Activated CD4-positive, alpha-beta T cell treated with anti-CD3 and anti-CD28 coated beads, Interleukin-2, amount 10 ng/mL, durations not matched to agents 7 days and 5 days (primary cell): ENCODE measurements at regions not wholly inside any gene's neighbourhood (a gene's known extent, or its start where the extent isn't known, plus 50 kb on each side); places are given as distances from the start of the nearest gene placed in this dataset.

Experiments
- CTCF ChIA-PET: fragments of 350-600 bp; sonication (Branson Sonifier 250); formaldehyde crosslinking; loops from one replicate; lab custom pipeline; 2021; ENCODE audit warnings: antibody characterized with exemption; lab: Charles Lee
- POLR2A ChIA-PET: fragments of 350-600 bp; sonication (Branson Sonifier 250); formaldehyde crosslinking; loops from one replicate; lab custom pipeline; 2021; ENCODE audit warnings: antibody characterized with exemption; lab: Charles Lee
- DNase-seq: peaks from one replicate; pipeline ENCODE4 v3.0.0-alpha.2; 2020
- H3K27ac Mint-ChIP-seq: one replicate; pipeline ENCODE4 v1.8.0; 2021; ENCODE audit warnings: mild to moderate bottlenecking, moderate library complexity, mixed read lengths
- H3K27me3 Mint-ChIP-seq: one replicate; pipeline ENCODE4 v1.8.0; 2021; ENCODE audit warnings: mixed read lengths
- H3K36me3 Mint-ChIP-seq: one replicate; pipeline ENCODE4 v1.8.0; 2021; ENCODE audit warnings: low read depth, mixed read lengths
- H3K4me1 Mint-ChIP-seq: one replicate; pipeline ENCODE4 v1.8.0; 2021; ENCODE audit warnings: mixed read lengths
- H3K4me3 Mint-ChIP-seq: one replicate; pipeline ENCODE4 v1.8.0; 2021; ENCODE audit warnings: mild to moderate bottlenecking, moderate library complexity, mixed read lengths
- H3K9me3 Mint-ChIP-seq: one replicate; pipeline ENCODE4 v1.8.0; 2021; ENCODE audit warnings: mixed read lengths

GRCh38 chr5:173518856-173519255, 97.6 kb downstream of the BOD1 start:
- POLR2A ChIA-PET: no interaction called here
- Mint-ChIP-seq H3K4me3 (no peak overlapping the region), H3K27me3 (peaks cover 20% of the 10 kb centered on the region), H3K4me1 (no peaks in the 10 kb centered on the region), H3K9me3 (no peaks in the 10 kb centered on the region), H3K27ac (no peak overlapping the region), H3K36me3 (no peaks in the 10 kb centered on the region)
- DNase-seq: no peak
- CTCF ChIA-PET: no interaction called here

GRCh38 chr5:173517648-173518047, 98.8 kb downstream of the BOD1 start:
- H3K4me1 Mint-ChIP-seq: peaks cover 5% of the 10 kb centered on the region
- CTCF ChIA-PET: no interaction called here
- H3K4me3 Mint-ChIP-seq: no peak overlapping the region
- H3K27me3 Mint-ChIP-seq: peaks cover 29% of the 10 kb centered on the region
- H3K27ac Mint-ChIP-seq: no peak overlapping the region
- no peaks in the 10 kb centered on the region for H3K9me3 Mint-ChIP-seq
- DNase-seq: no peak
- H3K36me3 Mint-ChIP-seq: no peaks in the 10 kb centered on the region
- POLR2A ChIA-PET: no interaction called here

- Mint-ChIP-seq H3K36me3 (no peaks in the 10 kb centered on the region), H3K27ac (no peak overlapping the region), H3K27me3 (peaks cover 34% of the 10 kb centered on the region), H3K9me3 (peaks cover 2% of the 10 kb centered on the region), H3K4me1 (peaks cover 7% of the 10 kb centered on the region), H3K4me3 (no peak overlapping the region)
- ChIA-PET CTCF (interaction anchor here (0.9 to 1.2 kb wide), 2 partner anchors 18 to 206 kb away, joined by 3 read pairs; no protein-coding TSS in a partner anchor), POLR2A (no interaction called here)
- DNase-seq: no peak
These were observed 100.9 kb downstream of the BOD1 start for GRCh38 chr5:173515526-173515925.

DNA sequence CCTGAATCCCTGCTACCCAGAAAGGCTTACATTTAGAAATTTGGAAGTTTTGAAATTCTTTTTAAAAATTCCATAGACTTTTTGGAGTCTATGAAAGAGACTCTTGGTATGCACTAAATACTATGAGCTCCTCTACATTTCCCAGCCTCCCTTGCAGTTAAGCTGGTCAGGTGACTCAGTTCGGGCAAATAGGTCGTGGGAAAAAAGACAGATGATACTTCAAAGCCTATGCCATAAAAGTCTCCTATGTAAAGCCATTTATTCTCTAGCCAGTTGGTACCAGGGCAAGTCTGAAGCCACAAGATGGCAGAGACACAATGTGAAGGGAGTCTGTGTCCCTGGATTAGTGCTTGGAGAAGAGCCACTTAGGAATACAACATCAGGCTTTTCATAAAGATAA, 101.8 kb downstream of the BOD1 start:
- no peak for DNase-seq
- ChIA-PET POLR2A (no interaction called here), CTCF (no interaction called here)
- H3K4me3 Mint-ChIP-seq: no peak overlapping the region
- H3K4me1 Mint-ChIP-seq: peaks cover 7% of the 10 kb centered on the region
- peaks cover 2% of the 10 kb centered on the region for H3K9me3 Mint-ChIP-seq
- H3K36me3 Mint-ChIP-seq: no peaks in the 10 kb centered on the region
- H3K27ac Mint-ChIP-seq: no peak overlapping the region
- peaks cover 33% of the 10 kb centered on the region for H3K27me3 Mint-ChIP-seq

GRCh38 chr5:173513521-173513991, 102.9 kb downstream of the BOD1 start:
- Mint-ChIP-seq H3K27me3 (peaks cover 29% of the 10 kb centered on the region), H3K4me3 (no peak overlapping the region), H3K9me3 (peaks cover 2% of the 10 kb centered on the region), H3K4me1 (peaks cover 7% of the 10 kb centered on the region), H3K36me3 (no peaks in the 10 kb centered on the region), H3K27ac (no peak overlapping the region)
- no peak for DNase-seq
- ChIA-PET POLR2A (no interaction called here), CTCF (no interaction called here)

DNA sequence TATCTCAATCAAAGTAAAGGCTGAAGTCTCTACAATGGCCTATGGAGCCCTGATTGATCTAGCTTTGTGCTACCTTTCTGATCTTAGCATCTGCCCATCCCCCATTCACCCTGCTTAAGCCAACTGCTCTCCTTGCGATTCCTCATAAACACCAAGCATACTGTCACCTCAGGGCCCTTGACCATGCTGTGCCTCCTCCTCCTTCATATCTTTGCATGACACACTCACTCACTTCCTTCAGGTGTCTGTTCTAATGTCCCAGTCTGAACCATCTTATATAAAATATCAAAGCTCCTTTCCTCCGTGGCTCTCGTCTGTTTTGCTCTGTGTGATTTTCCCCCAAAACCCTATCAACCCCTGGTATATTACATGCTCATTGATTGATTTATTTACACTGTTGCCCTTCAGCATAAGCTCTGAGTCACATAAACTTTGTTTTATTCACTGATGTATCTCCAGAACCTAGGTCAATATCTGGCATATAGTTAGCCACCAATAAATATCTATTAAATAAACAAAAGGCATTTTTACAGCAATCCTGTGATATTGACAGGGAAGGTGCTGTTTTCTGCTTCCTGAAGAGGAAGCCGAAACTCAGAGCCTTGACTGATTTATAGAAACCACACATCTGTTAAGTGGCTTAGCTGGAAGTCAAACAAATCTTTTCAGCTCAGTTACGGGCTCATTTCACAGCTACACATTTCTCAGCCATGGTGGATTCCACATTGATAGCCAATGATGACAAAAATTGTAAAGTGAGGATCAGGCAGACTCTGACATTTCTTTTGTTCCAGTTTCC, 103.6 kb downstream of the BOD1 start:
- Mint-ChIP-seq H3K27ac (no peak overlapping the region), H3K9me3 (peaks cover 2% of the 10 kb centered on the region), H3K4me1 (peaks cover 7% of the 10 kb centered on the region), H3K4me3 (no peak overlapping the region), H3K27me3 (peaks cover 27% of the 10 kb centered on the region), H3K36me3 (no peaks in the 10 kb centered on the region)
- CTCF ChIA-PET: no interaction called here
- DNase-seq: no peak
- POLR2A ChIA-PET: no interaction called here

DNA sequence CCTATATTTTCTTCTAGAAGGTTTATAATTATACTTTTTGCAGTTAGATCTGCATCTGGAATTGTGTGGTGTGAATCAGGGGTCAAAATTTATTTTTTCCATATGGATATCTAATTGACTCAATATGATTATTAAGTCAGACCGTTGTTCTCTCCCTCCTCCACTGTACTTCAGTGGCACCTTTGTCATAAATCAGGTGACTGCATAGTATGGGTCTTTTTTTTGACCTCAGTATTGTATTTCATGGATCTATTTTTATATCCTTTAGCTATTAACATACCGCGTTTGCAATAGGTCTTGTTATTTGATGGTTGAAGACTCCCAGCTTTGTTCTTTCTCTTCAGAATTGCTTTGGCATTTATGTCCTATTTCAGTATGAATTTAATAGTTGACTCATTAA, 107.4 kb downstream of the BOD1 start:
- no peak for DNase-seq
- Mint-ChIP-seq H3K27me3 (peaks cover 23% of the 10 kb centered on the region), H3K27ac (no peak overlapping the region), H3K4me1 (peaks cover 7% of the 10 kb centered on the region), H3K9me3 (peaks cover 2% of the 10 kb centered on the region), H3K4me3 (no peak overlapping the region), H3K36me3 (no peaks in the 10 kb centered on the region)
- CTCF ChIA-PET: interaction anchor here (0.6 kb wide), 1 partner anchor 1102 kb away, joined by 3 read pairs; no protein-coding TSS in a partner anchor
- POLR2A ChIA-PET: no interaction called here

- H3K9me3 Mint-ChIP-seq: peaks cover 3% of the 10 kb centered on the region
- ChIA-PET CTCF (no interaction called here), POLR2A (no interaction called here)
- H3K4me3 Mint-ChIP-seq: no peak overlapping the region
- peaks cover 10% of the 10 kb centered on the region for H3K27me3 Mint-ChIP-seq
- no peaks in the 10 kb centered on the region for H3K4me1 Mint-ChIP-seq
- no peaks in the 10 kb centered on the region for H3K36me3 Mint-ChIP-seq
- no peak overlapping the region for H3K27ac Mint-ChIP-seq
- DNase-seq: no peak
These were observed 109.3 kb downstream of the BOD1 start for GRCh38 chr5:173507171-173507570.

- no peak overlapping the region for H3K27ac Mint-ChIP-seq
- no peaks in the 10 kb centered on the region for H3K4me1 Mint-ChIP-seq
- ChIA-PET POLR2A (no interaction called here), CTCF (no interaction called here)
- H3K27me3 Mint-ChIP-seq: peaks cover 4% of the 10 kb centered on the region
- no peak overlapping the region for H3K4me3 Mint-ChIP-seq
- no peak for DNase-seq
- H3K9me3 Mint-ChIP-seq: peaks cover 2% of the 10 kb centered on the region
- H3K36me3 Mint-ChIP-seq: no peaks in the 10 kb centered on the region
These were observed 110.8 kb downstream of the BOD1 start for GRCh38 chr5:173505634-173506033.

DNA sequence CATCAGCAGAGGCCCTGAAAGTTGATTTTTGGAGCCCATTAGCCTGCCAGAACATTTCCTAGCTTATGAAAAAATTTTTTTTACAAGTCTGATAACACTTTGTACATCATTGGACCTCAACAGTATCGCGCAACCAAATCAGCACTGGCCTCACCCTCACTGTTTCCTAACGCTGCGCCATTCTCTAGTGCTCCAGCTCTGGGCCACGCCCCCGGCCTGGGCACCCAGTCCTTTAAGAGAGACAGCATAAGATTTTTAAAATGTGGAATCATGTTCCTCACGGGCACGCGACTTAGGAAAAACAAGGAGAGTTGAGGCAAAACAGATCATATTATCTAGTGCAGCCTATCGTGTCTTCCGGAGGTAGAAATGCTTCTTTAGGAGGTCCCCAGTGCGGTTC, 114.5 kb downstream of the BOD1 start:
- CTCF ChIA-PET: no interaction called here
- POLR2A ChIA-PET: no interaction called here
- peaks cover 2% of the 10 kb centered on the region for H3K9me3 Mint-ChIP-seq
- H3K27ac Mint-ChIP-seq: no peak overlapping the region
- H3K27me3 Mint-ChIP-seq: peaks cover 1% of the 10 kb centered on the region
- no peaks in the 10 kb centered on the region for H3K4me1 Mint-ChIP-seq
- no peak overlapping the region for H3K4me3 Mint-ChIP-seq
- no peak for DNase-seq
- no peaks in the 10 kb centered on the region for H3K36me3 Mint-ChIP-seq

- H3K36me3 Mint-ChIP-seq: no peaks in the 10 kb centered on the region
These were observed 115.2 kb downstream of the BOD1 start for GRCh38 chr5:173501271-173501670.

DNA sequence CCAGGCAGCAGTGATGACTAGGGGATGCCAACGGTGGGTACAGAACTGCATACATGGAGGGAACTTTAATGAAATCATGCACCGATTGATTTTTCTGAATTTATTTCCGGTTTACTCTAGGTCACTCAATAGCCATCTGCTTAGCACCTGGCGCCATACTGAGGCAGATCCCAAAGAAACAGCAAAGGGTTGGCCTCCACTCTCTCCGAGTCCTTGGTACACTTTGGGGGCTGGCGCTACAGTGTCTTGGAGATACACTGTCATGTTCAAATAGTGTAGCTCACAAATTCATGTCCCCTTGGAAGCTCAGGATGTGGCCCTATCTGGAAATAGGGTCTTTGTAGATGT, 116.3 kb downstream of the BOD1 start:
- CTCF ChIA-PET: no interaction called here
- Mint-ChIP-seq H3K27ac (no peak overlapping the region), H3K27me3 (no peaks in the 10 kb centered on the region), H3K4me1 (no peaks in the 10 kb centered on the region), H3K9me3 (peaks cover 2% of the 10 kb centered on the region), H3K36me3 (no peaks in the 10 kb centered on the region), H3K4me3 (no peak overlapping the region)
- no peak for DNase-seq
- POLR2A ChIA-PET: no interaction called here

More at GRCh38 chr5:173501271-173501670, 115.2 kb downstream of the BOD1 start:
- ChIA-PET CTCF (no interaction called here), POLR2A (no interaction called here)
- Mint-ChIP-seq H3K4me3 (no peak overlapping the region), H3K9me3 (peaks cover 2% of the 10 kb centered on the region), H3K27ac (no peak overlapping the region), H3K4me1 (no peaks in the 10 kb centered on the region), H3K27me3 (peaks cover 1% of the 10 kb centered on the region)
- no peak for DNase-seq

GRCh38 chr5:173499471-173500212, 116.8 kb downstream of the BOD1 start:
- ChIA-PET POLR2A (no interaction called here), CTCF (no interaction called here)
- Mint-ChIP-seq H3K4me1 (no peaks in the 10 kb centered on the region), H3K27me3 (no peaks in the 10 kb centered on the region), H3K27ac (no peak overlapping the region), H3K4me3 (no peak overlapping the region), H3K36me3 (no peaks in the 10 kb centered on the region), H3K9me3 (peaks cover 2% of the 10 kb centered on the region)
- DNase-seq: no peak
